Embryonic facial prominence (tissue), 1 donor: ENCODE measurements at regions not wholly inside any gene's neighbourhood (a gene's known extent, or its start where the extent isn't known, plus 50 kb on each side); places are given as distances from the start of the nearest gene placed in this dataset.

ENCODE experiments used
- DNase-seq: peaks from one replicate; pipeline ENCODE4 v3.0.0-alpha.2; 2016; ENCODE audit errors: extremely low spot score

DNA sequence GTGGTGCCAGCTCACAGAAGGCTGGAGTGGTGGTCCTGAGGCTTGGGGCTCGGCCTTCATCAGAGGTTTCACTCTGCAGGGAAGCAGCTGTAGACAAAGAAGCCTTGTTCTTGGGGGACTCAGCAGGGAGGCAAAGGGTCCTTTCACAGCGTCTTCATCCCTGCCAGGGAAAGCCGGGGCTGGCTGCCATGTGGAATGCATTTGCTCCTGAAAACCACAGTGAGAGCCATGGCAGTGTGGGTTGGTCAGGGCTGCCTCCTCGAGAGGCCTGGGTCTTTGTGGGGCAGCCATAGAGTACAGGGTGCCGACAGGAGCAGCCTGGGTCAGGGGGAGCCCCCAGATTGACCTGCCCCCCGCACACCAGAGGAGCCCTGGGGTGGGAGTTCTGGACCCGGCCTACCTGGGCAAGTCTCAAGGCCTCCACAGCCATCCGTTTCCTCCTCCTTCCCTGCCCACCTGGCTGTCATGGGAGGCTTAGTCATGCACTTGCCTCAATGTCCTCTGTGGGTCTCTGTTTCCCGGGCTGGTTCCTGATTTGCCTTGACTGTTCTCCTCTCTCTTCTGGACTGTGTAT, 144.0 kb downstream of the CDC5L start:
- peak; percentile 43 for DNase-seq

DNA sequence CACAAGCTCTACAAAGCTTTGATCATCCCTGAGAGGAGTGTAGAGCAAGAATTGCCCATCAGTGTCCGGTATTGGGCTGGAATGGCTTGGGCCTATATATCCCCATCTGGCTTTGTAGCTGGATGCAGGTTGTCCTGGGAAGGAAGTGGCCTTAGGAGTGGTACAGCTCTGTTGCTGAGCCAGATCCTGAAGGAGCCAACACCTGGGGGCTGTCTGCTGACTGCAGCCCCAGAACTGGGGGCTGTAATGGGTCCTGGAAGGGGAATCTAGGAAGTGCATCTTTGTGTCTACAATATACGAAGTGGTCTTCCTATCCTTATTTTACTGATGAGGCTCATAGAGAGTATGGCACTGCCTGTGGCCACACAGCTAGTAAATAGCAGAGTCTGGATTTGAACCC, 145.9 kb downstream of the CDC5L start:
- no peak for DNase-seq

DNA sequence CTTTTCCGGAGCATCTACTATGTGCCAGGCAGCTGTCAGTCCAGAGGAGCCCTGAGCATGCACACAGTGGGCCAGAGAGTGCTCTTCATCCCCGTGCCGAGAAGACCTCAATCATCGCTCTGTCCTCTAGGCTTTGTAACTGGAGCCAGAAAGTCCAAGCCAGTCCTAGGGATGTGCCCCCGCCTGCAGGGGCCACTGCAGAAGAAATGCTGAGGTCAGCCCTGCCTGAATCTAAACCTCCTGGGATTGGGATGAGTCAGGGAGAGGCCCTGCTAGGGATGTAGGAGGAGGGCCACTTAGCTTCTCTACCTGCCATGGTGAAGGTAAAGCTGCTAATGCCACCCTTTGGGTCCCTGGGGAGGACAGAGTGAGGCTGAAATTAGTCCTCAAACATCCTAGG, 146.8 kb downstream of the CDC5L start:
- DNase-seq = no peak

DNA sequence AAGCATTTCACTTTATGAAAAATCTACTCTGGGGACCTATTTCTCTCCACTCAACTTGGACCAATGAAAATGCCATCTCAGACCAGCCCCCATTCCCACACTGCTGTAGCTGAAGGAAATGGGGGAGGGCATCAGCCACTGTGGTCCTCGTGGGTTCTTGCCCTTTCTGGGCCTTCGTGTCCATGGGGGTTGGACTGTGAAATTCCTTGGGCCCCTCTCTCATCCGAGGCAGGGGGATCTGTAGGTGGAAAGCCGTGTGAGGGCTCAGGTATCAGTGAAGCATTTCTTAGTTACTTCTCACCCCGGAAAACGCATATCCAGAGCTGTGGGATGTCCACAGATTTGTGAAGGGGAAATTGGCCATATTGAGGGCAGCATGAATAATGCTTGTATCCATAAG, 147.9 kb downstream of the CDC5L start:
- no peak for DNase-seq

DNA sequence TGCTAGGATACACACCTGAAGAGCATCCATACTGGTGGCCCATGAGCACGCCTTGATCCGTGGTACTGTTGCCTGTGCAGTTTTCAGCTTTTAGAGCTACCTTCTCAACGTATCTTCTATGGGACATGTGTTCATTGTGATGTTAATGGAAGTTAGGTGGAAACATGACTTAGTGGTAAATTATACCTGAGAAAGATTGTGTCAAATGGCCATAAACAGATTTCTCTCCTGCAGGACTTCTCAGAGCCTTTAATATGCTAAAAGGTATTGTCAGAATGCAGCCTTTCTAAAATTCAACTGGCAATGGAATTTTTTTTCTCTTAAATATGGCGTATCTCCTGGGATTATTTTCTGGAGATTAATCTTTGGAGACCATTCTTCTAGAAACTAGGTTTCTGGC, 148.5 kb downstream of the CDC5L start:
- DNase-seq = no peak

DNA sequence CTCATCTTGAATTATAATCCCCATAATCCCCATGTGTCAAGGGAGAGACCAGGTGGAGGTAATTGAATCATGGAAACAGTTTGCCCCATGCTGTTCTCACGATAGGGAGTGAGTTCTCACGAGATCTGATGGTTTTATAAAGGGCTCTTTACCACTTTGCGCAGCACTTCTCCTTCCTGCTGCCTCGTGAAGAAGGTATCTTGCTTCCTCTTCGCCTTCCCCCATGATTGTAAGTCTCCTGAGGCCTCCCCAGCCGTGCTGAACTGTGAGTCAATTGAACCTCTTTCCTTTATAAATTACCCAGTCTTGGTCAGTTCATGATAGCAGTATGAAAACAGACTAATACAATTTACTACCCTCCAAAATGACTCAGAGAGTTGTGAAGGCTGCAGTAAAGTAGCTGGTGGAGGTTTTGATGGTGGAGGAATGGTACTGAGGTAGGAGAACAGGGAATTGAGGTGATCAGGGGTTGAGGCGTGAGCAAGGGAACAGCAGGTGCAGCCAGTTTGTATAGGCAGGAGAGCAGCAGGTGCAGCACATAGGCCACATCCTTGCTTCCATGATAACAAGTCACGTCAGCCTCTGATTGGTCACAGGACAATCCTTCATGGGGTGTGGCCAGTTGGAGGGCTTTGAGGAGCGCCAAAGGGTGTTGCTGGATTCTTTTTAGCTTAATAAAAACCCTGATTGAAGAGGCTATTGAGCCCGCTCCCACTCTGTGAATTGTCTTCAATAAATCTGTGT, 150.0 kb downstream of the CDC5L start:
- no peak for DNase-seq

DNA sequence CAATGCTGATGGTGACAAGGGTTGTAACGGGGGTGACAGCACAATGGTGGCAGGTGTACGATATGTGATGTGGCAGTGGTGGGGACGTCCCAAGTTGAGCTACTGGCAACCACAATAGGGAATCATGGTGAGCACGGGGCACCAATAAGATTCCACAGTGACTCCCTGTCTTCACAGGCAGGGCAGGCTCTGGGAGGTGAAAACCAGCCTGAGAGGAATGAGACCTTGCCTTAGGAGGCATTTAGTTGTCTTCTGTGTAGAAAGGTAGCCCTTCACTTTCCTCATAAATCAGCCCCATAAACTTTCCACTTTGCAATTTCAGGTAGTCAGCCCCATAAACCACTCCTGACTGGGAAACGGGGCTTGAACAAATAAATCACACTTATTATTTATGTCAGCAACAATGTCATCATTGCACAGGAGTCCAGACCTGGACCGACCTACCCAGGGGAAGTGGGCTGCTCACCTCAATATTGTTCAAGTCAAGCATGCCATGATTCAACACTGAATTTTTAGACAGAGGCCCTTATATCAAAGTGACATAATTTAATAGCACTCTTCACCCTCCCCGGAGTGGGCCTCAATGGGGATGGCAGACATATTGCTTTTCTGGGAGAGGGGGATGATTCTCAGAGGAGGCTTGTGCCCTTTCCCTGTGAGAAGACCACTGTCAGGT, 150.8 kb downstream of the CDC5L start:
- no peak for DNase-seq

DNA sequence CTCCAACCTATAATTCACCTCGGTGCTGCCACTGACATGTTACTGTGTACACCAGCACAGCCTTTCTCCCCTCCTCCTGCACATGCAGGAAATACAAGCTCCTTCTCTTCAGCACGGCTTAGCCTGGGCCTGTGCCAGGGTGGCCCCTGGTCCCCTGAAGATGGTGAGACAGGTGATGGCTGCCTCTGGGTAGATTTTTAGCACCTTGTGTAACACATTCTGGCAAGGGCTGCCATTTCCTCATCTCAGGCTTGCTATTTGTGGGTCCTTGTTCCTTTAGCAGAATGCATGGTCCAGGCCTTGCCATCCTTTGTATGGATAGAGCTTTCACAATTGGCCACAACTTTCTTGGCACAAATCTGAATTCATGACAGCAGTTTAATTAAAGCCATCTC, 151.3 kb downstream of the CDC5L start:
- DNase-seq = no peak

DNA sequence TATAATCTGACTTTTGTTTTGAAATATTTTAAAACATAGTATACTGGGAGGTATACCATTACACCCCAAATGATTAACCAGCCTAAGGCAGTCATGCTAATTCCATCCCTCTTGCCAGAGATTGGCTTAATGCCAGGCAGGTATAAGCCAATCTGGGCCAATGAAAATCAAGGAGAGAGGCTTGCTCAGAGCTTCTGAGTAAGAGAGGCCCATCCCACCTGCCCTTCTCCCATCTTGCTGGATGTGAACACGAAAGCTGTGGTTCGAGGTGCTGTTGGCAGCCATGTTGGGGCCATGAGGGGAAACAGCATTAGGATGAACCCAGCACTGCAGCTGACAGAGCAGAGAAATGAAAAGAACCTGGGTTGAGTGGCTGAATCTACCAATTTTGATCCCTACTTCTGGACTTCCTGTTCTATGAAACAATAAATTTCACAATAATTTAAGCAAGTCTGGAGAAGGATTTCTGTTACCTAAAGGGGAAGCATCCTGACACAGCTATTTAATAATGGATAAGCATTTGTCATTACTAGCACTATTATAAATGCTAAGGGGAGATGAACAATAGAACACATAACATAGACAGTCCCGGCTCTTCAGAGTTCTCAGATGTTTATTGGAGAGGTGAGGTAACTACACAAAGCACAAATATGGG, 152.3 kb downstream of the CDC5L start:
- no peak for DNase-seq

DNA sequence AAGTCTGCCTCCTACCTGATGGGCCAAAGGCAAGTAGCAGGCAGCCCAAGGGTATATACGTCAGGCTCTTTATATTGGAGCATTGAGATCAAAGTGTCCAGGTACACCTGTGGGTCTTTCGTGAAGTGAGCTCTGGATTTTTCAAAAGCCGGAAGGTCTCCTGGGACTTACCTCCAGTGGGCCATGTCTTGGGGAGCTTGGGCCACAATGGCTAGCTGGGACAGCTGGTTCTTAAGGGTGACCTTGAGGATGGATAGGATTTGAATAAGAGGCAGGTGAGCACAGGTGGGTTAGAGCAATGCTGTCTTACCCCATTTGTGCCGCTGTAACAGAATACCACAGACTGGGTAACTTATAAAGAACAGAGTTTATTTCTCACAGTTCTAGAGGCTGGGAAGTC, 153.4 kb downstream of the CDC5L start:
- no peak for DNase-seq

DNA sequence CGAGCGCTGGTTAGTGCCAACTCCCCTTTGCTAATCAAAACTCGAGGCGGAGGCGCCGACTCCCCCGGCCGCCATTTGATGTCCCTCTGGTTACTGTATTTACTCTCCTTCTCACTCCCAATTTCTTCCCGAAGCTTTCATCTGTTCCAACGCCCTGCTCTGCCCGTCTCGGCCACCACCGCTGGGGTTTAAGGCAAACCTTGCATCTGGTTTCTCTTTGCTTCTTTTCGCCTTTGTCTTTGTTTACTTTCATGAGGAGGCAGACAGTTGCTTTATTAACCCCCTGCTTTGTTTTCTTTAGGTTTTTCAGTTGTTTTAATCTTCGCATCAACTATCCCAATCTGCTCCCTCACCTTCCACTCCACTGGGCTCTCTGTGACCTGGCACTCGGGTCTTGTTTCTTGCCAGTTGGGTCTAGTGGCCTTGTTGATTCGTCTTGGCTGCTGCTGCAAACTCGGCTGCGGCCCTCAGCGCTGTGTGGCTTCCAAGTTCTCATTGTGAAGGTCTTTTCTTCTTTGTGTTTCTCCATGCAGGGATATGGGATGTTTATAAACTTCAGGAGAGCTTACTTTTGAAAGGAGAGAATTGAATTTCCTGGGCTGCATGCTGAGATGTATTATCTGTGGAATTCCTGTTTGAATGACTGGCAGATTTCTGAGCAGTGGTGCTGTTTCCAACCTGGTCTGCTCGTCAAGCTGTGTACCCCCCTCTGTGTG, 155.1 kb downstream of the CDC5L start:
- DNase-seq = no peak

DNA sequence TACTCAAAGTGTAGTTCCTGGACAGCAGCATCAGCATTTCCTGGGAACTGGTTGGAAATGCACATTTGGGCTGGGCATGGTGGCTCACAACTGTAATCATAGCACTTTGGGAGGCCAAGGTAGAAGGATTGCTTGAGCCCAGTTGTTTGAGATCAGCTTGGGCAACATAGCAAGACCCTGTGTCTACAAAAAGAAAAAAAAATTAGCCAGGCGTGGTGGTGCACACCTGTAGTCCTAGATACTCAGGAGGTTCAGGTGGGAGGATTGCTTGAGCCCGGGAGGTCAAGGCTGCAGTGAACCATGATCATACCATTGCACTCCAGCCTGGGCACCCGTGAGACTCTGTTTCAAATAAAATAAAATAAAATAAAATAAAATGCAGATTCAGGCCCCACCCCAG, 156.2 kb downstream of the CDC5L start:
- DNase-seq = no peak

DNA sequence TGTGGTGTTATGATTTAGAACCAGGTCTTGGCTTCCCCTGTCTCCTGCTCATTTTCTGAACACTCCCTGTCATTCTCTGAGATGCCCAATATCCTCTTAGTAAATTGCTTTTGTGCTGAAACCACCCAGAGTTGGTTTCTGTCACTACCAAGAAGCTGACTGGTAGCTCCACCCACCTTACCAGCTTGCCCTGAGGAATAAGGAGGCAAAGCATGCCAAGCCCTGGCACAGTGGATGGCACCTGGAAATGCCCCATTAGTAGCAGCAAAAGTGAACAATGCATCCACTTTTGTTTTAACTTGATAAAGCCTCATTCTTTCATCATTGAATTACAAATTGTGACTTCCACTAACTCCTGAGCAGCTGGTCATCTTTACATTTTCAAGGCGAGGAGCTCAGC, 157.7 kb downstream of the CDC5L start:
- no peak for DNase-seq

DNA sequence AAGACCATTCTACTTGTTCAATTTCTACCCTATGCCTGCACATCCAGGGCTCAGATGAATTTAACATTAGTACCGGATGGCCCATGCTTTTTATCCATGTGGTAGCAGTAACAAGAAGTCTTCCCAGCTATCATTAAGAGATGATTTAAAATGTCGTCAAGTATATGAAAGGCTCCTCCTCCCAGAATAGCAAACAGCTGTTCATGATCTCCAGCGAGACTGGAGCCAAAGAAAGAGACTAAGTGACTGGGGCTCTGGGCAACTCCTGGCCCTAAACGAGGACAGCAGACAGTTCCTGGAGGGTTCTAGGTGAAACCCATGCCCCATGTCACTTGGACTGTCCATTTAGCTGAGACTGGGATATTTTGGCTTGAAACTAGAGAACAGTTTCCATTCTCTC, 160.8 kb downstream of the CDC5L start:
- DNase-seq = no peak

DNA sequence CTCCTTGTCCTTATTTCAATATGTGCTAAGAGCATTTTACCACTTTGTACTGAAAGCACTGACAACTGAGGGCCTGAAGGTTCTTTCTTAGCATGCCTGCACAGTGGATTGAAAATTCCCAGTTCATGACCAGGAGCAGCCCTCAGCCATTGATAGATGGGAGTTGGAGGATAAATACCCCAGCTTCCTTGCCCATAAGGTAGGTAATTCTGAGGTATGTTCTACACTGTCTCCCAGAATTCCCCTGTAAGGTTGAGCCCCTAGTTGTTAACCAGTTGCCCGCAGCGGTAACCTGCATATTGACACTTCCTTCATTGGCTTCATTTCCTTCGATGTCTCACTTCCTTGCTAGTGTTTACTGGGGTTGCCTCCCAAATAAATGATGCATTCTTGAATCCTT, 162.0 kb downstream of the CDC5L start:
- no peak for DNase-seq

DNA sequence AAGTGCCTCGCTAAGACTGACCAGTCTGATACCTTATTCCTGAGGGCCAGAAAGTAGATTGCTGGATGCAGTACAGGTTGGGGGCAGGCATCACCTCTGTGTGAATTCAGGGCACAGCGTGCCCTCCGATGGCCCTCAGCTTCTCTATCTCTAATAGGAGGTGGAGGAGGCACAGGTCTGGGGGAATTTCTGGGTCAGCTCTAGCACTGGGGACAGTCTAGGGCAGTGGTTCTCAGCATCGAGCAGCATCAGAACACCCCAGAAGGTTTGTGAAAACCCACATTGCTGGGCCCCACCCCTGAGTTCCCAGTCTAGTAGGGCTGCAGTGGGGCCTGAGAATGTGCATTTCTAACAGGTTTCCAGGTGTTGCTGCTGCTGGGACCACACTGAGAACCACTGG, 166.7 kb downstream of the CDC5L start:
- DNase-seq = no peak

DNA sequence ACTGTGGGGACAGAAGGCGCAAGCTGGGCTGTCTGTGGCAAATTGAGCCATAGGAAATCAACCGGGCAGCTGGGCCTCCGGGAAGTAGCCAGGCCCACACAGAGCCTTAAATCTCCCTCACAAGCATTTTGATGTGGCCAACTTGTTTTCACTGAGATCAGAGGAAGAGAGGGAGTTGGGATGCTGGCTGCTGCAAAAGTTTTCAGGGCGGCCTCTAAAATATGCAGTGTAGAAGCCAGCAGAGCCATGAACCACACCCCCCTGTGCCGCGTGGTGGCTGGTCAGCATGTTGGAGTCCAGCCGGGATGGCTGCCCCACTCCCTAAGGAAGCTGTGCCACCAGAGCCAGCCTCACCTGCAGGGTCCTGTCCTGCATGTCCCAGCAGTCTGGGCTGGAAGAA, 167.4 kb downstream of the CDC5L start:
- DNase-seq = no peak

DNA sequence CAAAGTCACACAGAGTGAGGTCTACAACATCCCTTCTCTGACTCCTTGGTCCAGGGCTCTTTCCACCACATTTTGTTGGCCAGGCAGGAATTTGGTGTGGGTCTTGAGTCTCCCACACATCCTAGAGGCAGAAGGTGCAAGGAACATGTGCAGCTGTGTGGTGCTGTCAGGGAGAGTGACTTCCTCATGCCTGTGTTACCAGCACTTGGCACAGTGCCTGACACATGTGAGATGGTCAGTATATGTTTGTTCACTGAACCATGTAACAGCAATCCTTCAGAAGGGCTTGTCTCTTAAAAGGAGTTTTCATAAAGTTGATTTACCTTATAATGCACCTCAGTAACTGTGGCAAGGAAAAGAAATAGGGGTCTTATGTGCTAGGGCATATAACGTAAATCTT, 168.5 kb downstream of the CDC5L start:
- no peak for DNase-seq

DNA sequence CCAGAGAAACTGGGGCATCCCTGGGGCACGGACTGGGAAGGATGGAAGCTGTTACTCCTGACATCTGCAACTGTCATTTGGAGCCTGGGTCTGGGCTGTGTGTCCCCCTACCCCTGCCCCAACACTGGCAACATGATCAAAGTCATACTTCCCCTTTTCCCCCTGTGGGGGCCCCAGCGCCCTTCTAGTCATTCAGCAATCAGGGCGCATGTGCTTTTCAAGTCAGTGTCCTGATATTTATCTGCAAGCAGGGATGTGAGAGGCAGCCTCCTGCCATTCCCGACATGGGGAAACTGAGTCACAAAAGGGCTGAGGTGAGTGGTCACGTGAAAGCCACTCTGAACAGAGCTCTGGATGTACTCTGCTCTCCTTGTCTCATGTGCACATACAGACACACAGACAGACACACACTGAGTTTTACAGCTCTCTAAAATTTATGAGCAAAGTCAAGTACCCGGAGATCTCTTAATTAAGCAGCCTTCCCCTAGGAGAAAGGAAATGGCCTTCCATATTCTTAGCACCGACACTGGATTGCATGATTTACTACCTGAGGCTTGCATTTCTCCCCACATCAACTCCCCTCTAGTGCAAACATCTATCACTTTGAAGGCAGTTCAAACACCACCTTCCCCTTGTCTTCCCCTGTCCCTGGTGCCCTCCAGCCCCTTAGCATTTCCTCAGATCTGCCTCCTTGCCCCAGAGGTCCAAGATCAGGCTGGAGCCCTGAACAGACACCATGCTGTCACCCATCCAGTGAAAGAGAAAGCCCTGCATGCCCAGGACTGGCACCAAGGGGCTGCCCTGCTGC, 170.7 kb downstream of the CDC5L start:
- DNase-seq = no peak

DNA sequence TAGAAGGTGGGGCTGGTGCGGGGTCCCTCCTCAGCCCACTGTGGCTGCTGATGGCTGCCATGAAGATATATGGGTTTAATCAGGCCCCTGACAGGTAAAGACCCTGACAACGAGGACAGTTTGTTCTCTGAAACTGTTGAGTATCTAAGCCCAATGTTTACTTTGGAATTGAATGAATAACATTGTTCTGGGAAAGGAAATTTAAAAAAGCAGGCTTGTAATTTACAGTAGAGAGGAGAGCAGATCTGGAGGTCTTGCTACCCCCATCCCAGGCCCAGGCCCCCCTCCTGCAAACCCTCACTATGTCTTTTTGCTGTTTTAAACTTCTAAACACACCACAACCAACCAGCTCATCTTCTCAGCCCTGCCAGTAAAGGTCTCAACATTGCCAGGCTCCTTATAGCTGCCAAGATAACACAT, 171.3 kb downstream of the CDC5L start:
- no peak for DNase-seq
